K562 (cell line): ENCODE measurements at regions not wholly inside any gene's neighbourhood (a gene's known extent, or its start where the extent isn't known, plus 50 kb on each side); places are given as distances from the start of the nearest gene placed in this dataset.

ENCODE experiments used
- CTCF ChIP-seq, 3 experiments: IDR thresholded peaks in 2 of 3; conservative IDR thresholded peaks in 1 of 3; 2 replicates each; pipeline ENCODE4 v1.5.1; 2011 to 2012; ENCODE audit warnings: low read length in 3 of 3, mild to moderate bottlenecking in 3 of 3, control low read depth in 2 of 3, improper control_type of control experiment in 1 of 3, inconsistent platforms in 1 of 3, low read depth in 1 of 3, mixed read lengths in 1 of 3, moderate library complexity in 1 of 3; ENCODE audit not compliant: insufficient read depth in 2 of 3
- E2F5 ChIP-seq: sonication (generic); formaldehyde crosslinking; IDR thresholded peaks from 2 replicates; pipeline ENCODE4 v1.8.0; 2022; ENCODE audit warnings: mild to moderate bottlenecking, missing genetic modification reagents
- EGR1 ChIP-seq: fragments of 450-650 bp; conservative IDR thresholded peaks from 2 replicates; pipeline ENCODE4 v1.6.1; 2017; ENCODE audit warnings: mild to moderate bottlenecking
- ESRRA ChIP-seq: fragments of 450-650 bp; IDR thresholded peaks from 2 replicates; pipeline ENCODE4 v1.6.1; 2014; ENCODE audit warnings: low read depth, mild to moderate bottlenecking, moderate library complexity, borderline replicate concordance
- FOSL1 ChIP-seq: fragments of 200-800 bp; sonication (Bioruptor generic); conservative IDR thresholded peaks from 2 replicates; pipeline ENCODE4 v1.6.1; 2016; ENCODE audit warnings: missing genetic modification characterization, missing compliant biosample characterization
- FOXJ3 ChIP-seq: sonication (generic); formaldehyde crosslinking; IDR thresholded peaks from 2 replicates; pipeline ENCODE4 v1.4.0; 2020; ENCODE audit warnings: mild to moderate bottlenecking, missing genetic modification reagents
- HDGF ChIP-seq: fragments of 450-650 bp; IDR thresholded peaks from 2 replicates; pipeline ENCODE4 v1.6.1; 2016
- MED1 ChIP-seq: sonication (generic); formaldehyde crosslinking; IDR thresholded peaks from 2 replicates; pipeline ENCODE4 v1.8.1; 2023; ENCODE audit warnings: missing genetic modification reagents, borderline replicate concordance
- POLR2A ChIP-seq: fragments of 450-650 bp; conservative IDR thresholded peaks from 2 replicates; pipeline ENCODE4 v1.6.1; 2016
- SMARCC2 ChIP-seq: fragments of 450-650 bp; IDR thresholded peaks from 2 replicates; pipeline ENCODE4 v1.6.1; 2017; ENCODE audit warnings: antibody characterized with exemption, moderate library complexity, mild to moderate bottlenecking, low read depth
- SMC3 ChIP-seq: conservative IDR thresholded peaks from 2 replicates; pipeline ENCODE4 v1.6.1; 2011; ENCODE audit warnings: low read depth, low read length, improper control_type of control experiment; ENCODE audit not compliant: insufficient read depth
- TF ChIP-seq, protein P1 (sequence below), 2 experiments: fragments of 450-650 bp in 1 of 2; sonication (generic) in 1 of 2; formaldehyde crosslinking in 1 of 2; IDR thresholded peaks in 1 of 2; conservative IDR thresholded peaks in 1 of 2; 2 replicates each; pipeline versions ENCODE4 v1.6.1 to v1.8.1; 2016 to 2023; ENCODE audit warnings: mild to moderate bottlenecking in 2 of 2, moderate library complexity in 2 of 2, inconsistent platforms in 1 of 2, missing genetic modification reagents in 1 of 2
- TF ChIP-seq, protein P2 (sequence below): sonication (generic); formaldehyde crosslinking; IDR thresholded peaks from 2 replicates; pipeline ENCODE4 v1.8.1; 2022; ENCODE audit warnings: missing genetic modification reagents

DNA sequence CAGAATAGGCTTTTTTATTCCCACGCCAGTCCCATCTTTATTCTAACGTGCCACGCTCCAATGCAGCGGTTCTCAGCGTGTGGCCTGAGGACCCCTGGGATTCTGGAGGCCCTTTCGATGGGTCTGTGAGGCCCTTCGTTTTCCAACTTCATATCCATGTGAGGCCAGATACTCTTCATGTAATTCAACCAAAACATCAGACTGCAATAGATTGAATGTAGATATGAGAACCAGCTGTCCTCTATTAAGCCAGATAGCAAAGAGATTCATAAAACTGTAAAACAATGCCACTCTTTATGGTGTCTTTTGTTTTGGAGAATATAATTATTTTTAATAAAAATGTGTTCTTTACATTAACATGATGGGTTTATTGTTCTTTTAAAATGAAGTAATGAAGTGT is 53.2 kb upstream of the KMT2C start:
- TF ChIP-seq POLR2A (no peak), SMC3 (no peak), SMARCC2 (no peak), FOXJ3 (no peak), FOSL1 (tag) (no peak), HDGF (no peak), MED1 (CRISPR knock-in tag) (no peak), ESRRA (no peak), EGR1 (no peak), E2F5 (CRISPR knock-in tag) (no peak), CTCF (IDR thresholded peaks at IDR 0.05 in 2 of 3, conservative IDR thresholded peaks at IDR 0.05 in 1 of 3; ENCODE audit: insufficient read depth in 2 of 3, low read depth in 1 of 3, low read length in 3 of 3) (no peak)
- TF ChIP-seq, protein P1, sequence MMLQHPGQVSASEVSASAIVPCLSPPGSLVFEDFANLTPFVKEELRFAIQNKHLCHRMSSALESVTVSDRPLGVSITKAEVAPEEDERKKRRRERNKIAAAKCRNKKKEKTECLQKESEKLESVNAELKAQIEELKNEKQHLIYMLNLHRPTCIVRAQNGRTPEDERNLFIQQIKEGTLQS (IDR thresholded peaks at IDR 0.05), result no peak
- TF ChIP-seq, protein P1 (CRISPR knock-in tag; conservative IDR thresholded peaks at IDR 0.05), result no peak
- TF ChIP-seq, protein P2, sequence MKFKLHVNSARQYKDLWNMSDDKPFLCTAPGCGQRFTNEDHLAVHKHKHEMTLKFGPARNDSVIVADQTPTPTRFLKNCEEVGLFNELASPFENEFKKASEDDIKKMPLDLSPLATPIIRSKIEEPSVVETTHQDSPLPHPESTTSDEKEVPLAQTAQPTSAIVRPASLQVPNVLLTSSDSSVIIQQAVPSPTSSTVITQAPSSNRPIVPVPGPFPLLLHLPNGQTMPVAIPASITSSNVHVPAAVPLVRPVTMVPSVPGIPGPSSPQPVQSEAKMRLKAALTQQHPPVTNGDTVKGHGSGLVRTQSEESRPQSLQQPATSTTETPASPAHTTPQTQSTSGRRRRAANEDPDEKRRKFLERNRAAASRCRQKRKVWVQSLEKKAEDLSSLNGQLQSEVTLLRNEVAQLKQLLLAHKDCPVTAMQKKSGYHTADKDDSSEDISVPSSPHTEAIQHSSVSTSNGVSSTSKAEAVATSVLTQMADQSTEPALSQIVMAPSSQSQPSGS (CRISPR knock-in tag), result no peak
